ENCODE measurements at regions not wholly inside any gene's neighbourhood (a gene's known extent, or its start where the extent isn't known, plus 50 kb on each side); places are given as distances from the start of the nearest gene placed in this dataset.

- no peak for TF ChIP-seq POLR2A (IDR thresholded peaks at IDR 0.05)
- TF ChIP-seq CTCF (IDR thresholded peaks at IDR 0.05 in 4 of 5, conservative IDR thresholded peaks at IDR 0.05 in 1 of 5): no peak
These were observed 2596.2 kb downstream of the PCDH9 start for GRCh38 chr13:64633948-64634347.

Data from gastrocnemius medialis (tissue), 4 donors.